Liver (tissue), 8 donors: ENCODE measurements at regions not wholly inside any gene's neighbourhood (a gene's known extent, or its start where the extent isn't known, plus 50 kb on each side); places are given as distances from the start of the nearest gene placed in this dataset.
"Not testable (repeated sequence)": the region's sequence is repeated elsewhere in the genome, so short reads cannot be mapped to it uniquely, and the experiment has no call there.

Experiments used
- DNase-seq: peaks from one replicate; pipeline ENCODE4 v3.0.0-alpha.2; 2017; ENCODE audit warnings: low spot score
- H3K27ac ChIP-seq, 2 donors: one replicate each; pipeline ENCODE4 v1.7.0; 2013; ENCODE audit warnings: inconsistent platforms in 2 of 2, low read length in 2 of 2, control low read depth in 1 of 2, low read depth in 1 of 2, mild to moderate bottlenecking in 1 of 2
- H3K27me3 ChIP-seq, 4 donors: one replicate each; pipeline versions ENCODE4 v1.6.1 to v1.7.0; 2013; ENCODE audit warnings: low read length in 3 of 4, inconsistent platforms in 1 of 4, mild to moderate bottlenecking in 1 of 4, moderate library complexity in 1 of 4; ENCODE audit not compliant: control insufficient read depth in 4 of 4, insufficient read depth in 4 of 4
- H3K36me3 ChIP-seq, 4 donors: one replicate each; pipeline versions ENCODE4 v1.6.1 to v1.7.0; 2013; ENCODE audit warnings: low read length in 3 of 4, mild to moderate bottlenecking in 3 of 4, low read depth in 1 of 4, moderate library complexity in 1 of 4; ENCODE audit not compliant: control insufficient read depth in 4 of 4, insufficient read depth in 3 of 4
- H3K4me1 ChIP-seq, 4 donors: one replicate each; pipeline versions ENCODE4 v1.6.1 to v1.7.0; 2013; ENCODE audit warnings: low read length in 3 of 4, mild to moderate bottlenecking in 3 of 4, moderate library complexity in 1 of 4; ENCODE audit not compliant: control insufficient read depth in 4 of 4, insufficient read depth in 4 of 4
- H3K4me3 ChIP-seq, 3 donors: one replicate each; pipeline versions ENCODE4 v1.6.1 to v1.7.0; 2013; ENCODE audit warnings: low read length in 3 of 3, control low read depth in 1 of 3, low read depth in 1 of 3, mild to moderate bottlenecking in 1 of 3
- H3K9ac ChIP-seq, 2 donors: one replicate each; pipeline ENCODE4 v1.7.0; 2013; ENCODE audit warnings: low read length in 2 of 2, mild to moderate bottlenecking in 2 of 2, moderate library complexity in 2 of 2, control low read depth in 1 of 2, low read depth in 1 of 2
- H3K9me3 ChIP-seq, 4 donors: one replicate each; pipeline versions ENCODE4 v1.6.1 to v1.7.0; 2013; ENCODE audit warnings: low read length in 3 of 4; ENCODE audit not compliant: control insufficient read depth in 4 of 4
- CTCF ChIP-seq: fragments of 150-350 bp; IDR thresholded peaks from 2 replicates; pipeline ENCODE4 v1.5.1; 2017; ENCODE audit warnings: improper control_type of control experiment, low read depth, low read length; ENCODE audit not compliant: missing input control
- EGR1 ChIP-seq, 2 donors: IDR thresholded peaks; 2 replicates each; pipeline ENCODE4 v1.6.1; 2016 to 2018; ENCODE audit warnings: antibody characterized with exemption in 2 of 2, low read depth in 2 of 2
- FOXA1 ChIP-seq: IDR thresholded peaks from 2 replicates; pipeline ENCODE4 v1.6.1; 2016; ENCODE audit warnings: antibody characterized with exemption
- GABPA ChIP-seq, 2 donors: IDR thresholded peaks in 1 of 2; conservative IDR thresholded peaks in 1 of 2; 2 replicates each; pipeline ENCODE4 v1.6.1; 2016; ENCODE audit warnings: antibody characterized with exemption in 2 of 2, mild to moderate bottlenecking in 1 of 2, moderate library complexity in 1 of 2
- JUND ChIP-seq, 2 donors: IDR thresholded peaks; 2 replicates each; pipeline ENCODE4 v1.6.1; 2016; ENCODE audit warnings: antibody characterized with exemption in 2 of 2
- NR2F2 ChIP-seq: IDR thresholded peaks from 2 replicates; pipeline ENCODE4 v1.6.1; 2016; ENCODE audit warnings: antibody characterized with exemption
- YY1 ChIP-seq: IDR thresholded peaks from 2 replicates; pipeline ENCODE4 v1.6.1; 2016; ENCODE audit warnings: antibody characterized with exemption, mild to moderate bottlenecking
- WGBS: extraction: QIAGEN DNeasy Blood & Tissue Kit; methylation state at CpG from one replicate; pipeline ENCODE4 v1.1.7; 2013; 5-methylcytosine and 5-hydroxymethylcytosine counted together
- TF ChIP-seq, protein P1 (sequence below): IDR thresholded peaks from 2 replicates; pipeline ENCODE4 v1.6.1; 2016; ENCODE audit warnings: antibody characterized with exemption, mild to moderate bottlenecking
- TF ChIP-seq, protein P2 (sequence below): IDR thresholded peaks from 2 replicates; pipeline ENCODE4 v1.6.1; 2016; ENCODE audit warnings: antibody characterized with exemption
- TF ChIP-seq, protein P3 (sequence below): IDR thresholded peaks from 2 replicates; pipeline ENCODE4 v1.6.1; 2016; ENCODE audit warnings: antibody characterized with exemption
- donor health status: healthy.
- donor health status: healthy.
- donor health status: healthy.
- donor health status: healthy.
- donor health status: healthy.

GRCh38 chr3:65265511-65265910 is 577.7 kb upstream of the ADAMTS9 start (continued):
- TF ChIP-seq, protein P1, sequence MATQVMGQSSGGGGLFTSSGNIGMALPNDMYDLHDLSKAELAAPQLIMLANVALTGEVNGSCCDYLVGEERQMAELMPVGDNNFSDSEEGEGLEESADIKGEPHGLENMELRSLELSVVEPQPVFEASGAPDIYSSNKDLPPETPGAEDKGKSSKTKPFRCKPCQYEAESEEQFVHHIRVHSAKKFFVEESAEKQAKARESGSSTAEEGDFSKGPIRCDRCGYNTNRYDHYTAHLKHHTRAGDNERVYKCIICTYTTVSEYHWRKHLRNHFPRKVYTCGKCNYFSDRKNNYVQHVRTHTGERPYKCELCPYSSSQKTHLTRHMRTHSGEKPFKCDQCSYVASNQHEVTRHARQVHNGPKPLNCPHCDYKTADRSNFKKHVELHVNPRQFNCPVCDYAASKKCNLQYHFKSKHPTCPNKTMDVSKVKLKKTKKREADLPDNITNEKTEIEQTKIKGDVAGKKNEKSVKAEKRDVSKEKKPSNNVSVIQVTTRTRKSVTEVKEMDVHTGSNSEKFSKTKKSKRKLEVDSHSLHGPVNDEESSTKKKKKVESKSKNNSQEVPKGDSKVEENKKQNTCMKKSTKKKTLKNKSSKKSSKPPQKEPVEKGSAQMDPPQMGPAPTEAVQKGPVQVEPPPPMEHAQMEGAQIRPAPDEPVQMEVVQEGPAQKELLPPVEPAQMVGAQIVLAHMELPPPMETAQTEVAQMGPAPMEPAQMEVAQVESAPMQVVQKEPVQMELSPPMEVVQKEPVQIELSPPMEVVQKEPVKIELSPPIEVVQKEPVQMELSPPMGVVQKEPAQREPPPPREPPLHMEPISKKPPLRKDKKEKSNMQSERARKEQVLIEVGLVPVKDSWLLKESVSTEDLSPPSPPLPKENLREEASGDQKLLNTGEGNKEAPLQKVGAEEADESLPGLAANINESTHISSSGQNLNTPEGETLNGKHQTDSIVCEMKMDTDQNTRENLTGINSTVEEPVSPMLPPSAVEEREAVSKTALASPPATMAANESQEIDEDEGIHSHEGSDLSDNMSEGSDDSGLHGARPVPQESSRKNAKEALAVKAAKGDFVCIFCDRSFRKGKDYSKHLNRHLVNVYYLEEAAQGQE = no peak
- TF ChIP-seq GABPA (IDR thresholded peaks at IDR 0.05 in 1 of 2, conservative IDR thresholded peaks at IDR 0.05 in 1 of 2) = no peak

DNA sequence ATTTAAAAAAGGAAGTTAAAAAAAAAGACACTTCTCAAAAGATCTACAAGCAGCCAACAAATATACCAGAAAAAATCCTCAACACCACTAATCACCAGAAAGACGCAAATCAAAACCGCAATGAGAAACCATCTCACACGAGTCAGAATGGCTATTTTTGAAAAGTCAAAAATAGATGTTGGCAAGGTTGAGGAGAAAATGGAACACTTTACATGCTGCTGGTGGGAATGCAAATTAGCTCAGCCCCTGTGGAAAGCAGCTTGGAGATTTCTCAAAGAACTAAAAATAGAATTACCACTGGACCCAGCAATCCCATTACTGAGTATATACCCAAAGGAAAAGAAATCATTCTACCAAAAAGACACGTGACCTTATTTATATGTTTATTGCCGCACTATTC is 574.7 kb upstream of the ADAMTS9 start:
- TF ChIP-seq EGR1 (IDR thresholded peaks at IDR 0.05; ENCODE audit: low read depth in 2 of 2) = no peak
- no peak for TF ChIP-seq FOXA1
- no peak for TF ChIP-seq YY1
- no peak for TF ChIP-seq NR2F2
- TF ChIP-seq CTCF = no peak
- TF ChIP-seq, protein P2, sequence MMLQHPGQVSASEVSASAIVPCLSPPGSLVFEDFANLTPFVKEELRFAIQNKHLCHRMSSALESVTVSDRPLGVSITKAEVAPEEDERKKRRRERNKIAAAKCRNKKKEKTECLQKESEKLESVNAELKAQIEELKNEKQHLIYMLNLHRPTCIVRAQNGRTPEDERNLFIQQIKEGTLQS = no peak
- H3K4me1 ChIP-seq = no peaks in the 10 kb centered on the region

GRCh38 chr3:65259946-65260345 is 572.1 kb upstream of the ADAMTS9 start:
- no peak for TF ChIP-seq YY1
- TF ChIP-seq CTCF = no peak
- no peak for TF ChIP-seq EGR1 (IDR thresholded peaks at IDR 0.05; ENCODE audit: low read depth in 2 of 2)
- TF ChIP-seq JUND (IDR thresholded peaks at IDR 0.05) = no peak
- TF ChIP-seq, protein P3, sequence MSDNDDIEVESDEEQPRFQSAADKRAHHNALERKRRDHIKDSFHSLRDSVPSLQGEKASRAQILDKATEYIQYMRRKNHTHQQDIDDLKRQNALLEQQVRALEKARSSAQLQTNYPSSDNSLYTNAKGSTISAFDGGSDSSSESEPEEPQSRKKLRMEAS = no peak
- Histone ChIP-seq H3K27me3 (no peaks in the 10 kb centered on the region), H3K36me3 (no peaks in the 10 kb centered on the region), H3K4me3 (no peak overlapping the region), H3K4me1 (no peaks in the 10 kb centered on the region), H3K27ac (no peak overlapping the region), H3K9ac (no peak overlapping the region), H3K9me3 (no peaks in the 10 kb centered on the region)
- 14% methylated on average over 1 of the region's 1 CpG for WGBS
- no peak for DNase-seq

More for the DNA sequence above, 574.7 kb upstream of the ADAMTS9 start:
- Histone ChIP-seq H3K27ac (no peak overlapping the region), H3K36me3 (no peaks in the 10 kb centered on the region), H3K4me3 (no peak overlapping the region), H3K9me3 (no peaks in the 10 kb centered on the region), H3K9ac (no peak overlapping the region), H3K27me3 (no peaks in the 10 kb centered on the region)
- WGBS = 81% methylated on average over 5 of the region's 5 CpGs
- DNase-seq = no peak

GRCh38 chr3:65252914-65253313 is 565.1 kb upstream of the ADAMTS9 start:
- H3K27me3 ChIP-seq, H3K9ac ChIP-seq, DNase-seq, H3K4me1 ChIP-seq, H3K27ac ChIP-seq, H3K4me3 ChIP-seq, H3K36me3 ChIP-seq, H3K9me3 ChIP-seq: not testable (repeated sequence)
- WGBS = 84% methylated on average over 3 of the region's 3 CpGs
